Colonic mucosa (tissue), 4 donors: ENCODE measurements at regions not wholly inside any gene's neighbourhood (a gene's known extent, or its start where the extent isn't known, plus 50 kb on each side); places are given as distances from the start of the nearest gene placed in this dataset.

Experiments used
- DNase-seq: peaks from one replicate; pipeline ENCODE4 v3.0.0-alpha.2; 2020
- H3K27ac ChIP-seq: fragments of 200-600 bp; one replicate; pipeline ENCODE4 v1.8.0; 2021
- H3K27me3 ChIP-seq: fragments of 200-600 bp; one replicate; pipeline ENCODE4 v1.8.0; 2021
- H3K36me3 ChIP-seq: fragments of 200-600 bp; one replicate; pipeline ENCODE4 v1.8.0; 2021
- H3K4me1 ChIP-seq: fragments of 200-600 bp; one replicate; pipeline ENCODE4 v1.8.0; 2021; ENCODE audit warnings: mild to moderate bottlenecking
- H3K4me3 ChIP-seq: fragments of 200-600 bp; one replicate; pipeline ENCODE4 v1.8.0; 2021
- H3K9ac ChIP-seq, 2 donors: one replicate each; pipeline ENCODE4 v1.7.0; 2013; ENCODE audit warnings: control low read depth in 2 of 2, low read depth in 2 of 2, low read length in 2 of 2
- H3K9me3 ChIP-seq: fragments of 200-600 bp; one replicate; pipeline ENCODE4 v1.8.0; 2021
- CTCF ChIP-seq: fragments of 200-600 bp; IDR thresholded peaks from one replicate; pipeline ENCODE4 v1.8.0; 2022; ENCODE audit warnings: antibody characterized with exemption, mild to moderate bottlenecking
- intact Hi-C: fragments of 100-400 bp; cut with DNase I; formaldehyde crosslinking; loops from one replicate; pipeline ENCODE4 v1.14.1; 2022
- donor health status: healthy.
- donor health status: DM: no; HTN: no; CAD: no.
- donor health status: DM: no; HTN: no; CAD: no.

- no peaks in the 10 kb centered on the region for H3K27me3 ChIP-seq
- no peak for DNase-seq
- no peaks in the 10 kb centered on the region for H3K36me3 ChIP-seq
- H3K4me1 ChIP-seq = no peaks in the 10 kb centered on the region
- no peak for TF ChIP-seq CTCF
- no peak overlapping the region for H3K4me3 ChIP-seq
- intact Hi-C loops = no loop called here
- H3K9me3 ChIP-seq = no peaks in the 10 kb centered on the region
- no peak overlapping the region for H3K9ac ChIP-seq
- no peak overlapping the region for H3K27ac ChIP-seq
These were observed 845.4 kb upstream of the CXADR start for GRCh38 chr21:16667395-16667794.

- Histone ChIP-seq H3K36me3 (no peaks in the 10 kb centered on the region), H3K4me3 (no peak overlapping the region), H3K27me3 (no peaks in the 10 kb centered on the region), H3K9ac (no peak overlapping the region), H3K4me1 (no peaks in the 10 kb centered on the region), H3K9me3 (no peaks in the 10 kb centered on the region), H3K27ac (no peak overlapping the region)
- intact Hi-C loops = no loop called here
- no peak for DNase-seq
- TF ChIP-seq CTCF = no peak
These were observed 837.9 kb upstream of the CXADR start for GRCh38 chr21:16674949-16675348.

GRCh38 chr21:16676391-16676790 is 836.5 kb upstream of the CXADR start:
- no peak for DNase-seq
- H3K27ac ChIP-seq = no peak overlapping the region
- H3K9ac ChIP-seq = no peak overlapping the region
- TF ChIP-seq CTCF = no peak
- H3K4me1 ChIP-seq = no peaks in the 10 kb centered on the region
- intact Hi-C loops = no loop called here
- H3K27me3 ChIP-seq = no peaks in the 10 kb centered on the region
- H3K9me3 ChIP-seq = no peaks in the 10 kb centered on the region
- no peak overlapping the region for H3K4me3 ChIP-seq
- H3K36me3 ChIP-seq = no peaks in the 10 kb centered on the region

- H3K27ac ChIP-seq = no peak overlapping the region
- H3K9ac ChIP-seq = no peak overlapping the region
- DNase-seq = no peak
These were observed 834.2 kb upstream of the CXADR start for GRCh38 chr21:16678429-16679160.

GRCh38 chr21:16695074-16695473 is 817.8 kb upstream of the CXADR start:
- Histone ChIP-seq H3K4me3 (no peak overlapping the region), H3K27ac (no peak overlapping the region), H3K27me3 (no peaks in the 10 kb centered on the region), H3K9me3 (no peaks in the 10 kb centered on the region), H3K36me3 (no peaks in the 10 kb centered on the region), H3K9ac (no peak overlapping the region), H3K4me1 (no peaks in the 10 kb centered on the region)
- no peak for DNase-seq
- intact Hi-C loops = no loop called here
- no peak for TF ChIP-seq CTCF

More at GRCh38 chr21:16678429-16679160, 834.2 kb upstream of the CXADR start:
- Histone ChIP-seq H3K4me3 (no peak overlapping the region), H3K36me3 (no peaks in the 10 kb centered on the region), H3K4me1 (no peaks in the 10 kb centered on the region), H3K27me3 (no peaks in the 10 kb centered on the region), H3K9me3 (no peaks in the 10 kb centered on the region)
- TF ChIP-seq CTCF = no peak
- intact Hi-C loops = no loop called here
